Mucosa of rectum (tissue), 2 donors: ENCODE measurements at regions not wholly inside any gene's neighbourhood (a gene's known extent, or its start where the extent isn't known, plus 50 kb on each side); places are given as distances from the start of the nearest gene placed in this dataset.

Experiments
- H3K27ac ChIP-seq, 2 donors: one replicate each; pipeline ENCODE4 v1.7.0; 2013; ENCODE audit warnings: inconsistent platforms in 2 of 2, low read depth in 2 of 2, low read length in 2 of 2
- H3K27me3 ChIP-seq, 2 donors: one replicate each; pipeline ENCODE4 v1.7.0; 2013; ENCODE audit warnings: low read length in 2 of 2; ENCODE audit not compliant: control insufficient read depth in 2 of 2, insufficient read depth in 2 of 2
- H3K36me3 ChIP-seq, 2 donors: one replicate each; pipeline ENCODE4 v1.7.0; 2013; ENCODE audit warnings: low read length in 2 of 2; ENCODE audit not compliant: control insufficient read depth in 2 of 2, insufficient read depth in 2 of 2
- H3K4me1 ChIP-seq, 2 donors: one replicate each; pipeline ENCODE4 v1.7.0; 2013; ENCODE audit warnings: low read length in 2 of 2, mild to moderate bottlenecking in 1 of 2; ENCODE audit not compliant: control insufficient read depth in 2 of 2, insufficient read depth in 2 of 2
- H3K4me3 ChIP-seq, 2 donors: one replicate each; pipeline ENCODE4 v1.7.0; 2013; ENCODE audit warnings: low read length in 2 of 2
- H3K9ac ChIP-seq, 2 donors: one replicate each; pipeline ENCODE4 v1.7.0; 2013; ENCODE audit warnings: low read length in 2 of 2, low read depth in 1 of 2, mild to moderate bottlenecking in 1 of 2
- H3K9me3 ChIP-seq, 2 donors: one replicate each; pipeline ENCODE4 v1.7.0; 2013; ENCODE audit warnings: low read length in 2 of 2; ENCODE audit not compliant: control insufficient read depth in 2 of 2
- donor health status: healthy.
- donor health status: Normal muscosa, but diverticular disease.

- no peak overlapping the region for H3K9ac ChIP-seq
- H3K9me3 ChIP-seq: no peaks in the 10 kb centered on the region
Measured at GRCh38 chr9:82445556-82445955, 457.0 kb downstream of the SPATA31D1 start.

GRCh38 chr9:82447343-82447742, 458.8 kb downstream of the SPATA31D1 start:
- H3K9me3 ChIP-seq: no peaks in the 10 kb centered on the region
- H3K4me3 ChIP-seq: no peak overlapping the region

More at GRCh38 chr9:82445556-82445955, 457.0 kb downstream of the SPATA31D1 start:
- Histone ChIP-seq H3K4me3 (no peak overlapping the region), H3K27me3 (no peaks in the 10 kb centered on the region), H3K4me1 (no peaks in the 10 kb centered on the region), H3K27ac (no peak overlapping the region), H3K36me3 (no peaks in the 10 kb centered on the region)

GRCh38 chr9:82449986-82450385, 461.4 kb downstream of the SPATA31D1 start:
- H3K9ac ChIP-seq: no peak overlapping the region
- no peak overlapping the region for H3K4me3 ChIP-seq
- no peaks in the 10 kb centered on the region for H3K27me3 ChIP-seq
- H3K9me3 ChIP-seq: no peaks in the 10 kb centered on the region
- no peaks in the 10 kb centered on the region for H3K4me1 ChIP-seq
- H3K36me3 ChIP-seq: no peaks in the 10 kb centered on the region
- H3K27ac ChIP-seq: no peak overlapping the region

More at GRCh38 chr9:82447343-82447742, 458.8 kb downstream of the SPATA31D1 start:
- Histone ChIP-seq H3K9ac (no peak overlapping the region), H3K27me3 (no peaks in the 10 kb centered on the region), H3K27ac (no peak overlapping the region), H3K36me3 (no peaks in the 10 kb centered on the region), H3K4me1 (no peaks in the 10 kb centered on the region)

GRCh38 chr9:82454509-82455190, 466.1 kb downstream of the SPATA31D1 start:
- no peak overlapping the region for H3K27ac ChIP-seq
- H3K27me3 ChIP-seq: no peaks in the 10 kb centered on the region
- no peaks in the 10 kb centered on the region for H3K4me1 ChIP-seq
- no peak overlapping the region for H3K4me3 ChIP-seq
- no peaks in the 10 kb centered on the region for H3K9me3 ChIP-seq
- H3K36me3 ChIP-seq: no peaks in the 10 kb centered on the region
- no peak overlapping the region for H3K9ac ChIP-seq

GRCh38 chr9:82456642-82457041, 468.1 kb downstream of the SPATA31D1 start:
- Histone ChIP-seq H3K36me3 (no peaks in the 10 kb centered on the region), H3K9me3 (no peaks in the 10 kb centered on the region), H3K9ac (no peak overlapping the region), H3K27ac (no peak overlapping the region), H3K4me1 (no peaks in the 10 kb centered on the region), H3K27me3 (no peaks in the 10 kb centered on the region), H3K4me3 (no peak overlapping the region)

GRCh38 chr9:82457298-82457697, 468.7 kb downstream of the SPATA31D1 start:
- Histone ChIP-seq H3K9me3 (no peaks in the 10 kb centered on the region), H3K4me1 (no peaks in the 10 kb centered on the region), H3K27ac (no peak overlapping the region), H3K27me3 (no peaks in the 10 kb centered on the region), H3K36me3 (no peaks in the 10 kb centered on the region), H3K9ac (no peak overlapping the region), H3K4me3 (no peak overlapping the region)

GRCh38 chr9:82457891-82458290, 469.3 kb downstream of the SPATA31D1 start:
- H3K9me3 ChIP-seq: no peaks in the 10 kb centered on the region
- H3K27ac ChIP-seq: no peak overlapping the region
- no peak overlapping the region for H3K9ac ChIP-seq
- no peaks in the 10 kb centered on the region for H3K4me1 ChIP-seq
- H3K27me3 ChIP-seq: no peaks in the 10 kb centered on the region
- no peaks in the 10 kb centered on the region for H3K36me3 ChIP-seq
- no peak overlapping the region for H3K4me3 ChIP-seq

GRCh38 chr9:82458296-82458695, 469.7 kb downstream of the SPATA31D1 start:
- Histone ChIP-seq H3K4me1 (no peaks in the 10 kb centered on the region), H3K36me3 (no peaks in the 10 kb centered on the region), H3K9ac (no peak overlapping the region), H3K27me3 (no peaks in the 10 kb centered on the region), H3K27ac (no peak overlapping the region), H3K9me3 (no peaks in the 10 kb centered on the region), H3K4me3 (no peak overlapping the region)

- Histone ChIP-seq H3K36me3 (no peaks in the 10 kb centered on the region), H3K27me3 (no peaks in the 10 kb centered on the region), H3K4me1 (no peaks in the 10 kb centered on the region), H3K27ac (no peak overlapping the region), H3K9me3 (no peaks in the 10 kb centered on the region), H3K4me3 (no peak overlapping the region), H3K9ac (no peak overlapping the region)
Measured at GRCh38 chr9:82466616-82467260, 478.2 kb downstream of the SPATA31D1 start.

- Histone ChIP-seq H3K4me3 (no peak overlapping the region), H3K36me3 (no peaks in the 10 kb centered on the region), H3K9ac (no peak overlapping the region), H3K9me3 (no peaks in the 10 kb centered on the region), H3K27me3 (no peaks in the 10 kb centered on the region), H3K4me1 (no peaks in the 10 kb centered on the region), H3K27ac (no peak overlapping the region)
Measured at GRCh38 chr9:82467436-82467835, 478.9 kb downstream of the SPATA31D1 start.
